Adrenal gland (tissue), 9 donors: ENCODE measurements at regions not wholly inside any gene's neighbourhood (a gene's known extent, or its start where the extent isn't known, plus 50 kb on each side); places are given as distances from the start of the nearest gene placed in this dataset.

ENCODE experiments used
- DNase-seq, 7 donors: peaks; one replicate each; pipeline ENCODE4 v3.0.0-alpha.2; 2019 to 2020
- H3K27ac ChIP-seq, 5 donors: fragments of 200-600 bp; sonication (generic) in 4 of 5; 1 replicate in 3 of 5; 2 replicates in 2 of 5; pipeline versions ENCODE4 v1.5.1 to v1.8.0; 2016 to 2020; ENCODE audit warnings: mild to moderate bottlenecking in 1 of 5
- H3K27me3 ChIP-seq: fragments of 200-600 bp; 2 replicates; pipeline ENCODE4 v1.8.0; 2021
- H3K36me3 ChIP-seq, 2 donors: fragments of 200-600 bp; replicated peaks in 1 of 2; 1 replicate in 1 of 2; 2 replicates in 1 of 2; pipeline versions ENCODE4 v1.5.1 to v1.8.0; 2018 to 2022
- H3K4me1 ChIP-seq, 2 donors: fragments of 200-600 bp; replicated peaks in 1 of 2; 1 replicate in 1 of 2; 2 replicates in 1 of 2; pipeline versions ENCODE4 v1.5.1 to v1.8.0; 2018 to 2021
- H3K4me3 ChIP-seq, 4 donors: fragments of 200-600 bp; sonication (generic) in 3 of 4; one replicate each; pipeline ENCODE4 v1.5.1; 2016 to 2018
- H3K9me3 ChIP-seq, 3 donors: fragments of 200-600 bp; sonication (generic) in 1 of 3; replicated peaks in 1 of 3; 1 replicate in 2 of 3; 2 replicates in 1 of 3; pipeline versions ENCODE4 v1.5.1 to v1.8.0; 2016 to 2021
- POLR2A ChIP-seq, 2 donors: fragments of 450-650 bp; IDR thresholded peaks; one replicate each; pipeline ENCODE4 v1.6.1; 2017; ENCODE audit warnings: antibody characterized with exemption in 2 of 2, mild to moderate bottlenecking in 2 of 2, moderate library complexity in 1 of 2
- WGBS, 4 donors: extraction: QIAGEN DNeasy Blood & Tissue Kit in 2 of 4; methylation state at CpG; one replicate each; pipeline versions ENCODE4 v1.1.5 to v1.1.7; 2013 to 2017; 5-methylcytosine and 5-hydroxymethylcytosine counted together
- intact Hi-C, 2 donors: fragments of 100-400 bp; cut with DNase I; formaldehyde crosslinking; loops; one replicate each; pipeline versions ENCODE4 v1.14.1 to v1.15.0; 2022 to 2023
- TF ChIP-seq, protein P1 (sequence below), 6 experiments: fragments of 450-650 bp in 4 of 6; fragments of 200-600 bp in 2 of 6; sonication (generic) in 1 of 6; IDR thresholded peaks; 1 replicate in 5 of 6; 2 replicates in 1 of 6; pipeline versions ENCODE4 v1.5.1 to v1.8.0; 2016 to 2021; ENCODE audit warnings: antibody characterized with exemption in 6 of 6, mild to moderate bottlenecking in 2 of 6, moderate library complexity in 1 of 6
- donor health status: healthy with polysubstance abuse.
- donor health status: Bipolar disorder and iron deficiency.
- donor health status: DM: yes; HTN: yes; CAD: no.
- donor health status: DM: no; HTN: no; CAD: no.
- donor health status: DM: no; HTN: no; CAD: no.

DNA sequence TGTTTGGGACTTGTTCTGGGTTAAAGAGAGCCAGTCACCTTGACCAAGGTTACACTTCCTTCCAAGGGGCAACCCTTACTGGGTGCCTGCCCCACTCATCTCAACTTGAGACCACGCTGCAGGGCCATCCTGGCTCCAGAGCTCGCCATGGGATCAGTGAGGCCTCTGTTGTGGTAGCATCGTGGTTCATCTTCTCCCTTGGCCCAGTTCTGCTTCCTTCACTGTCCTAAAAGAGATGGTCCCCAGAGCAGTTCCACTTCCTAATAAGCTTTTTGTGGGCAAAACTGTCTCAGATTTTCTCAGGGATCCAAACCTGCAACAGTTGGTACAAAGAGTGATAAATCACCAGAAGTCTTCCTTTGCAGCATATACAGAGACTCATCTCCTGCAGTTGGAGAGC lies 165.9 kb upstream of the TMEM260 start:
- 77 to 94% (median 84%) methylated on average over 3 of the region's 3 CpGs for WGBS, 4 donors
- intact Hi-C loops: no loop called here
- no peaks in the 10 kb centered on the region for H3K36me3 ChIP-seq

DNA sequence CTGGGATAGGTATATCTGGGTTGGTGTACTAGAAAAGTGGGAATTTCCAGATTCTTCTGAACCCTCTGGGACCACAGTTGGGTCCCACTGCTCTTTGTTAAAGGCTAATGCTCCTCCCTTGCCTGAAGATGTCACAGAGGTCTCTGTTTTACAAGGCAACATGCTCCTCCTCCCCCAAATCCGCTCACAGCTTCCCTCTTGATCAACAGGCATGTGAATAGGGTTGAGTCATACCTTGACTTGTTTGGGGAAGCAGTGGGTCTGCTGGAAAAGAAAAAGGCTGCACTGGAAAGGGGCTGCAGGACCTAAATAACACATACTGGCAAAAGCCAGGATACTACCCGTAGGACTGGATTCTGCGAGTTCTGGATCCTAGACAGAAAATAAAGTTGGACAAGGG lies 165.4 kb upstream of the TMEM260 start:
- H3K4me1 ChIP-seq: no peaks in the 10 kb centered on the region
- H3K36me3 ChIP-seq: no peaks in the 10 kb centered on the region
- H3K4me3 ChIP-seq: no peak overlapping the region
- no peaks in the 10 kb centered on the region for H3K9me3 ChIP-seq
- intact Hi-C loops: no loop called here
- no peak for DNase-seq
- no peaks in the 10 kb centered on the region for H3K27me3 ChIP-seq
- no peak overlapping the region for H3K27ac ChIP-seq
- TF ChIP-seq POLR2A (IDR thresholded peaks at IDR 0.05): no peak
- TF ChIP-seq, protein P1, sequence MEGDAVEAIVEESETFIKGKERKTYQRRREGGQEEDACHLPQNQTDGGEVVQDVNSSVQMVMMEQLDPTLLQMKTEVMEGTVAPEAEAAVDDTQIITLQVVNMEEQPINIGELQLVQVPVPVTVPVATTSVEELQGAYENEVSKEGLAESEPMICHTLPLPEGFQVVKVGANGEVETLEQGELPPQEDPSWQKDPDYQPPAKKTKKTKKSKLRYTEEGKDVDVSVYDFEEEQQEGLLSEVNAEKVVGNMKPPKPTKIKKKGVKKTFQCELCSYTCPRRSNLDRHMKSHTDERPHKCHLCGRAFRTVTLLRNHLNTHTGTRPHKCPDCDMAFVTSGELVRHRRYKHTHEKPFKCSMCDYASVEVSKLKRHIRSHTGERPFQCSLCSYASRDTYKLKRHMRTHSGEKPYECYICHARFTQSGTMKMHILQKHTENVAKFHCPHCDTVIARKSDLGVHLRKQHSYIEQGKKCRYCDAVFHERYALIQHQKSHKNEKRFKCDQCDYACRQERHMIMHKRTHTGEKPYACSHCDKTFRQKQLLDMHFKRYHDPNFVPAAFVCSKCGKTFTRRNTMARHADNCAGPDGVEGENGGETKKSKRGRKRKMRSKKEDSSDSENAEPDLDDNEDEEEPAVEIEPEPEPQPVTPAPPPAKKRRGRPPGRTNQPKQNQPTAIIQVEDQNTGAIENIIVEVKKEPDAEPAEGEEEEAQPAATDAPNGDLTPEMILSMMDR (IDR thresholded peaks at IDR 0.05): no peak
- 84 to 94% (median 92%) methylated on average over 3 of the region's 3 CpGs for WGBS, 4 donors

More for the DNA sequence above, 165.9 kb upstream of the TMEM260 start:
- no peak for TF ChIP-seq POLR2A (IDR thresholded peaks at IDR 0.05)
- TF ChIP-seq, protein P1 (IDR thresholded peaks at IDR 0.05): no peak
- Histone ChIP-seq H3K27ac (no peak overlapping the region), H3K4me1 (no peaks in the 10 kb centered on the region), H3K4me3 (no peak overlapping the region), H3K27me3 (no peaks in the 10 kb centered on the region), H3K9me3 (no peaks in the 10 kb centered on the region)
- no peak for DNase-seq

- no peak for DNase-seq
- WGBS, 4 donors: 96 to 98% (median 97%) methylated on average over 9 of the region's 9 CpGs
- intact Hi-C loops: no loop called here
Measured at GRCh38 chr14:56416213-56416612, 163.4 kb upstream of the TMEM260 start.

DNA sequence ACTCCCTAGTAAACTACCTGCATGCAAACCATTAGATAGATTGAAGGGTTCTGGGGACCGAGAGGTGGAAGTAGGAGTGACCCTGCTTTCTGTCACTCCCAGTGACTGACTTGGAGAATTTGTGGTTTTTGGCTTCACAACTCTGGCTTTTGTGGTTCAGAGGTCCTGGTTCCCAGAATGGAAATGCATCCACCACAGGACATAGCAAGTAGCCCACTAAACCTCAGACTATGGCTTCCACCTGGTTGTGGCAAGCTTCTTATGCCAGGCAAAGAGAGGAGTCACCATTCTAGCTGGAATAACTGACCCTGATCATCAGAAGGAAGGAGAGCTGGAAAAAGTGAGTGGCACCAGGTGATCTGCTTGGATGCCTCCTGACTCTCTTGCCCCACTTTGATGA lies 162.4 kb upstream of the TMEM260 start:
- Histone ChIP-seq H3K27ac (no peak overlapping the region), H3K27me3 (no peaks in the 10 kb centered on the region), H3K4me3 (no peak overlapping the region), H3K9me3 (no peaks in the 10 kb centered on the region), H3K36me3 (no peaks in the 10 kb centered on the region), H3K4me1 (no peaks in the 10 kb centered on the region)
- 14 to 100% (median 87%) methylated on average over 1 of the region's 1 CpG for WGBS, 4 donors
- intact Hi-C loops: no loop called here
- no peak for DNase-seq
- no peak for TF ChIP-seq POLR2A (IDR thresholded peaks at IDR 0.05)
- TF ChIP-seq, protein P1 (IDR thresholded peaks at IDR 0.05): no peak

More at GRCh38 chr14:56416213-56416612, 163.4 kb upstream of the TMEM260 start:
- TF ChIP-seq, protein P1 (IDR thresholded peaks at IDR 0.05): no peak
- no peak for TF ChIP-seq POLR2A (IDR thresholded peaks at IDR 0.05)
- no peaks in the 10 kb centered on the region for H3K4me1 ChIP-seq
- H3K27ac ChIP-seq: no peak overlapping the region
- H3K9me3 ChIP-seq: no peaks in the 10 kb centered on the region
- H3K4me3 ChIP-seq: no peak overlapping the region
- H3K36me3 ChIP-seq: no peaks in the 10 kb centered on the region
- no peaks in the 10 kb centered on the region for H3K27me3 ChIP-seq
